Astrocyte of the hippocampus (primary cell): ENCODE measurements at regions not wholly inside any gene's neighbourhood (a gene's known extent, or its start where the extent isn't known, plus 50 kb on each side); places are given as distances from the start of the nearest gene placed in this dataset.
"Not testable (repeated sequence)": the region's sequence is repeated elsewhere in the genome, so short reads cannot be mapped to it uniquely, and the experiment has no call there.

Experiments
- DNase-seq: peaks from one replicate; pipeline ENCODE4 v3.0.0; 2011; ENCODE audit warnings: low read depth, low spot score

DNA sequence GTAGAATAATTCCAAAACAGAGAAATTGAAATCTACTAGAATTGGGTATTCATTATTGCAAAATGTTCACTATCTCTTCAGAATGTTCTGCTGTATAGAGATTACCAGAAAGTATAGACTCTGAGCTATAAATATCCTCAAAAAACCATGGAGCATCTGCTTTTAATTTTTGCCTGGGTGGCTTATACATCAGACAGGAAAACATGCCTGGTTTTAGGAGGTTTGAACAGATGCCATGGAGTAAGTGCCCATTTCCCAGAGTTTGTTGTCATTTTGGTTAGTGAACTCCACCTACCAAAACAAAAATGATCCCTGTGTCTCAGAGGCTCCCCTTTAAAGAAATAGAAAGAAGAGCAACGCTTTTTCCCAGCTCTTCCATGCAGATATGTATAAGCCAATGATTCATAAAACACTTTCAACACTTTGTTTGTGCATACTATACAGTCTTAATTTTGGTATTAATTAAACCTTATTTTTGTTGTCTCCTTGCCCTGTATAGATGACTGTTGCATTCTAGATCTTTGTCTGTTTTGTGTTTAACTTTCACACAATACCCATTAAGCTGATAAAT is 68.7 kb downstream of the MEPE start:
- DNase-seq = no peak

GRCh38 chr4:87904639-87905160 is 70.8 kb upstream of the SPP1 start:
- DNase-seq = no peak

GRCh38 chr4:87908336-87908735 is 67.2 kb upstream of the SPP1 start:
- DNase-seq = no peak

DNA sequence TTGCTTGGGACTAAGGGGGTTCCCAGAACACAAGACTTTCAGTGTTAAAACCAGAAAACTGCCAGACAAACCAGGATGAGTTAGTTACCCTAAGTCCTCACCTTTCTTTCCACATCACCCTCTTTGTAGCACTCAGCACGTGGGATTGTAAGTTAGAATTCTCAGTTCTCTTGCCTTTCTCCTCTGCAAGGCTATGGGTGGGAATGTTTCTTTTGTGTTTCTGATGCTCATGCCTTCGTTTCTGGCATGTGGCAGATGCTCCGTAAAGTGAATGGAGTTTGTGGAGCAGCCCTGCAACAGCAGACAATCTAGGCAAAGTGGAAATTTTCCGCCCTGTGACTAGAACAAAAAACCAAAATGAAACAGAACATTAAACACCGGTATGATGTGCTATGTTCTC is 64.7 kb upstream of the SPP1 start:
- DNase-seq = no peak

DNA sequence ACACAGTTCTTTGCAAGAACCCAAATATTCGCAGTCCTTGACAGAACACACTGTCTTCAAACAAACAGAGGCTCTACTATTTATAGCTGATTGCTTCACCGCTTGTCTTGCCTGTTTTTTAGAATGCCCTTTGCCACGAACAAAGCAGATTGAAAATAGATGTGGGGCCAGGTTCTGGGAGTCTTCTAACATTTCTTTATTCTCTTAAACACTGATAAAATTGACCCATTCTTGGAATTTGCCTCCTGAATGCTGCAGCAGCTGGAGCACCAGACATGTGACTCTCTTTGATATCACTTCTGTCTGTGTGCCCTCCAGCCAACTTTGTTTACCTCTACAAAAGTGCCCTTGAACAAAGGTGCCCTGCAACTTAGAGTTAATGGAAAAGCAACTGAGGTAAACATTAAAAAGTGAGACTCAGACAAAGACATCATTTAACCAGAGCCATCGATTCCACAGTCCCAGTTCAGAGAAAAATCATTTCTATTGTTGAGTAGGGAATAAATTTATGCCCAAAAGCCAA is 64.2 kb upstream of the SPP1 start:
- no peak for DNase-seq

GRCh38 chr4:87912164-87913004 is 63.1 kb upstream of the SPP1 start:
- DNase-seq = no peak

DNA sequence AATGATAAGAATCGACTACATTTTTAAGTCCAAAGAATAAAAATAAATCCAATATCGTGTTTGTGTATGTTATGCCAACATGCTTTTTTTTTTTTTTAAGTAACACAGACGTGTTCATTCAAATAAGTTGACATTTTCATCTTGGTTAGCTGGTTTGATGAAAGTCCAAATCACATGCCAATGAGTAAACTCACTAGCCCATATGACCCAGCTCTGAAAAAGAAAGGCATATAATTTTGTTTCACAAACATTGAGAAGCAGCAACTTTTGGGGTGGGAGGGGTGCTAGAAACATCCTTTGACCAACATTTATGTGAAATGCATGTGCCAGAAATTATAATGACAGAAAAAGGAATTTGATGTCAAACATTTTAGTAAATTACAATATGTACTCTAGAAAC is 61.6 kb upstream of the SPP1 start:
- peak; percentile 24 for DNase-seq

DNA sequence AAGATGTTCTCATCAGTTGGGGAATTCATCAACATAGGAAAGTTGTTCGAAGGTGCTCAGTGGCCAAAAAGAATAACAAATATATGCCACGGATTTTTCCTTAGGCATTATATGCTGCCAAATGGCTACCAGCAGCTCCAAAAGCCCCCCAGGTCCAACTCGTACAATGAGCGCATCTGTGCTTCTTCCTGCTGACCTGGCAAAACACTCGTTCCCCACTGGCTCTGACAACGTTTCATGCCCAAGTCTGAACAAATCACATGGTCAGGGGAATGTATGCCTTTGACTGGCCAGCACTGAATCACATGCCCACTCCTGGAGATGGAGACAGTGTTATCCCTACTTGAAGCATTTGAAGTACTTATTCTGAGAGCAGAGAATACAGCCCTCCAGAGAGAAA is 59.9 kb upstream of the SPP1 start:
- no peak for DNase-seq

GRCh38 chr4:87916626-87917025 is 58.9 kb upstream of the SPP1 start:
- peak; percentile 40 for DNase-seq

DNA sequence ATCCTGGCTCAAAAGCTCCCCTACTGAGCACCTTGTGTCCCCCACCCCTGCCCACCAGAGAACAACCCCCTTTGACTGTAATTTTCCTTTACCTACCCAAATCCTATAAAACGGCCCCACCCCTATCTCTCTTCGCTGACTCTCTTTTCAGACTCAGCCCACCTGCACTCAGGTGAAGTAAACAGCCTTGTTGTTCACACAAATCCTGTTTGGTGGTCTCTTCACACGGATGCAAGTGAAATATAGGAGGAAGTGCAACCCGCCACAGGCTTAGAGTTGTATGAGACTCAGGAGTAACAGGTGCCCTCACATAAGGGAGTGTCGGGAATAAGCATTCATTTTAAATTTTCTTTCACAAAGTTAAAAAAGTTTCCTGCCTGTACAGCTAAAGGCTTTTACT is 57.6 kb upstream of the SPP1 start:
- DNase-seq = not testable (repeated sequence)

DNA sequence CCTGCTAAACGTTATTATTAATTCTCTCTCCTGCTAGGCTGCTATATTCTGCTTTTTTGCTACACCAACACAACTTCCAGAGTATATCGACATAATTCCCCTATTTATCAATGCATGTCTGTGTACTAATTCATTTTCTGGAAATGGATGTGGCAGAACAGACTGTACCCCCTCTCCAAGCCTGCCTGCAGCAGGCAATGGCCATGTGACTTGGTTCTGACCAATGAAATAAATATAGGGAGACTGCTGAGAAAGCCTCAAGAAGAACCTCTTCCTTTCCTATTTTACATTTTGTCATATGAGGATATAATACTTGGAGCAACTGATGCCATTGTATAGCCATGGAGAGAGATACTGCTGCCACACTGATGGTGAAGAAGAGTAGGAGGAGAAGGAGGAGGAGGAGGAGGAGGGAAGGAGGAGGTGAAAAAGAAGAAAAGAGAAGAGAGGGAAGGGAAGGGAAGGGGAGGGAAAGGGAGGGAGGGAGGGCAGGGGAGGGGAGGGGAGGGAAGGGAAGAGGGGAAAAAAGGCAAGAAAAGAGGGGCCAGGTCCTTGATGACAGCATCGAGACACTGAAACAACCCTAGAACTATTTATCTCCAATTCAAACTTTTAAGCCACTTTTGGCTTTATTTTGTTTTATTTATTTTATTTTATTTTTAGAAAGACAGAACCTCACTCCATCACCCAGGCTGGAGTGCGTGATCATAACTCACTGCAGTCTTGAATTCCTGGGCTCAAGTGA is 57.0 kb upstream of the SPP1 start:
- DNase-seq = no peak

- DNase-seq = not testable (repeated sequence)
Observed at GRCh38 chr4:87919304-87919703, 56.2 kb upstream of the SPP1 start.

GRCh38 chr4:87919941-87920340 is 55.6 kb upstream of the SPP1 start:
- DNase-seq = no peak

DNA sequence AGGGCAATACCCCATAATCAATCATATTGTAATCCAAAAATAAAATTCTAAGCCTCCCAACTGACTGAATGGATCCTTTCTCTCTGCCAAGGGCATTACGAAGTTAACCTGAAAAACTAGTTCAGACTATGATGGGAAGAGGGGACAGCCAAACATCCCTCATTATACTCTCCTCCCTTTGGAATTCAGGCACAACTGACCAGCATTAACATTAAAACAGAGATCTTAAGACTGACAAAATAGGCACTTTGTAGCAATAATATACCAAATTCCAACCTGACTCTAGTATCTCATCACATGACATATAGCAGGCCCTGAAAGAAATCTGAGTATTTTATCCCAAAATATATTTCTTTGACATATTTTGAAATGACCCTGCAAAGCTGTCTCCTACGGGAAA is 55.0 kb upstream of the SPP1 start:
- DNase-seq = no peak

- DNase-seq = not testable (repeated sequence)
Observed at GRCh38 chr4:87921626-87922479, 53.7 kb upstream of the SPP1 start.

- not testable (repeated sequence) for DNase-seq
Observed at GRCh38 chr4:87924146-87924545, 51.4 kb upstream of the SPP1 start.
